ENCODE measurements at regions not wholly inside any gene's neighbourhood (a gene's known extent, or its start where the extent isn't known, plus 50 kb on each side); places are given as distances from the start of the nearest gene placed in this dataset.

DNA sequence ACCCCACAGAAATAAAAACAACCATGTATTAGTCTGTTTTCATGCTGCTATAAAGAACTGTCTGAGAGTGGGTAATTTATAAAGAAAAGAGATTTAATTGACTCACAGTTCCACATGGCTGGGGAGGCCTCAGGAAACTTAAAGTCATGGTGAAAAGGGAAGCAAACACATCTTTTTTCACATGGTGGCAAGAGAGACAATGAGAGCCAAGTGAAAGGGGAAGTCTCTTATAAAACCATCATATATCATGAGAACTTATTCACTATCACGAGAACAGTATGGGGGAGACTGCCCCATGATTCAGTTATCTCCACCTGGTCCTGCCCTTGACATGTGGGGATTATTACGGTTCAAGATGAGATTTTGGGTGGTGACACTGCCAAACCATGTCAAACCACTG lies 141.5 kb downstream of the ZMAT3 start:
- peaks cover 0 to 30% (median 24%) of the 10 kb centered on the region in 5 donors for H3K9me3 ChIP-seq (ENCODE audit: control insufficient read depth in 5 of 5, low read length in 5 of 5)
- no peak overlapping the region for H3K9ac ChIP-seq (ENCODE audit: low read length in 5 of 5)
- H3K4me1 ChIP-seq (ENCODE audit: control insufficient read depth in 5 of 5, insufficient read depth in 5 of 5, low read length in 5 of 5): no peaks in the 10 kb centered on the region

DNA sequence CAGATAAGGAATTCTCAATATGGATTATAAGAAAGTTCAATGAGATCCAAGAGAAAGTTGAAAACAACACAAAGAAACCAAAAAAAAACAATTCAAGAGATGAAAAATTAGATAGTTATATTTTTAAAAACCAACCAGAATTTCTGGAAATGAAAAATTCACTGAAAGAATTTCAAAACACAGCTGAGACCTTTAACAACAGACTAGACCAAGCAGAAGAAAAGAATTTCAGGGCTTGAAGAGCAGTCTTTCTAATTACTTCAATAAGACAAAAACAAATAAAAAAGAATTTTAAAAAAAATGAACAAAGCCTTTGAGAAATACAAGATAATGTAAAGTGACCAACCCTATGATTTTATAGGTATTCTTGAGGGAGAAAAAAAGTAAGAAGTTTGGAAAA lies 155.4 kb downstream of the ZMAT3 start:
- H3K27me3 ChIP-seq (ENCODE audit: control insufficient read depth in 5 of 5, insufficient read depth in 4 of 5, low read length in 5 of 5): no peaks in the 10 kb centered on the region
- H3K4me3 ChIP-seq (ENCODE audit: low read depth in 1 of 5, low read length in 5 of 5): no peak overlapping the region
- H3K9ac ChIP-seq (ENCODE audit: low read length in 5 of 5): no peak overlapping the region
- no peak overlapping the region for H3K27ac ChIP-seq (ENCODE audit: low read depth, low read length)
- no peaks in the 10 kb centered on the region for H3K4me1 ChIP-seq (ENCODE audit: control insufficient read depth in 5 of 5, insufficient read depth in 5 of 5, low read length in 5 of 5)
- H3K9me3 ChIP-seq (ENCODE audit: control insufficient read depth in 5 of 5, low read length in 5 of 5): peaks cover 3 to 16% (median 14%) of the 10 kb centered on the region in 5 donors
- H3K36me3 ChIP-seq (ENCODE audit: control insufficient read depth in 5 of 5, insufficient read depth in 5 of 5, low read length in 5 of 5): no peaks in the 10 kb centered on the region

More for the DNA sequence above, 141.5 kb downstream of the ZMAT3 start:
- Histone ChIP-seq H3K27ac (ENCODE audit: low read depth, low read length) (no peak overlapping the region), H3K36me3 (ENCODE audit: control insufficient read depth in 5 of 5, insufficient read depth in 5 of 5, low read length in 5 of 5) (no peaks in the 10 kb centered on the region), H3K4me3 (ENCODE audit: low read depth in 1 of 5, low read length in 5 of 5) (no peak overlapping the region), H3K27me3 (ENCODE audit: control insufficient read depth in 5 of 5, insufficient read depth in 4 of 5, low read length in 5 of 5) (no peaks in the 10 kb centered on the region)

DNA sequence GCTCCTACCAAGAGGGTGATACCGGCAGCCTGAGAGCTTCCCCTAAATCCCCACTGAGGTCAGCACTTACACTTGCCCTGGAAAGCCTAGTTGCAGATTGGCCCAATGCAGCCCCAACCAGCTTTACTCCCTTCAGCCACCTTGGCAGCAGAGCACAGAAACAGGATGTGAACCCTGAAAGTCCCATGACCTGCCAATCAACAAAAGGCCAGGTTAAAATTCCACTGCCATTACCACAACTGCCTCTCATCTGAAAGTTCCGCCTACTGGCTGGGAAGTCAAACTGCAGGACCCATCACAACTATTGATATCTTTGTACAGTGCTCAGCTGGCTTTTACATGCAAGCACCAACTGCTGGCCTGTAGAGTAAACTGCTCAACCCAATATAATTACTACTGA lies 156.2 kb downstream of the ZMAT3 start:
- Histone ChIP-seq H3K9ac (ENCODE audit: low read length in 5 of 5) (no peak overlapping the region), H3K27ac (ENCODE audit: low read depth, low read length) (no peak overlapping the region), H3K4me1 (ENCODE audit: control insufficient read depth in 5 of 5, insufficient read depth in 5 of 5, low read length in 5 of 5) (no peaks in the 10 kb centered on the region), H3K4me3 (ENCODE audit: low read depth in 1 of 5, low read length in 5 of 5) (no peak overlapping the region), H3K9me3 (ENCODE audit: control insufficient read depth in 5 of 5, low read length in 5 of 5) (peaks cover 3 to 16% (median 14%) of the 10 kb centered on the region in 5 donors), H3K36me3 (ENCODE audit: control insufficient read depth in 5 of 5, insufficient read depth in 5 of 5, low read length in 5 of 5) (no peaks in the 10 kb centered on the region), H3K27me3 (ENCODE audit: control insufficient read depth in 5 of 5, insufficient read depth in 4 of 5, low read length in 5 of 5) (no peaks in the 10 kb centered on the region)

DNA sequence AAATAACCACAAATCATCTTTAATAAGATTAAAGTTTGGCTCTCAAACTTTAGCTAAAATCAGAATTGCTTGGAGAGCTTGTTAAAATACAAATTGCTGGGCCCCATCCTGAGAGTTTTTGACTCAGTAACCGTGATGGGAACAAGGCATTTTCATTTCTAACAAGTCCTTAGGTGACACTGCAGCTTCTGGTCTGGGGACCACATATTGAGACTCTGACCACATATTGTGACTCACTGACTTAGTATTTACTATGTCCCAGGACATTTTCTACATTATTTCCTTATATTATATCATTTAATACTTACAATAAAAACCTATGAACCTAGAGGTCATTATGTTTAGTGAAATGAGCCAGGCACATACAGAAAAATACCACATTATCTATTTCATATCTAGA lies 164.5 kb downstream of the ZMAT3 start:
- H3K9ac ChIP-seq (ENCODE audit: low read length in 5 of 5): no peak overlapping the region
- H3K4me3 ChIP-seq (ENCODE audit: low read depth in 1 of 5, low read length in 5 of 5): no peak overlapping the region
- H3K27ac ChIP-seq (ENCODE audit: low read depth, low read length): no peak overlapping the region
- H3K36me3 ChIP-seq (ENCODE audit: control insufficient read depth in 5 of 5, insufficient read depth in 5 of 5, low read length in 5 of 5): no peaks in the 10 kb centered on the region
- no peaks in the 10 kb centered on the region for H3K4me1 ChIP-seq (ENCODE audit: control insufficient read depth in 5 of 5, insufficient read depth in 5 of 5, low read length in 5 of 5)
- peaks cover 0 to 4% (median 0%) of the 10 kb centered on the region in 5 donors for H3K9me3 ChIP-seq (ENCODE audit: control insufficient read depth in 5 of 5, low read length in 5 of 5)
- H3K27me3 ChIP-seq (ENCODE audit: control insufficient read depth in 5 of 5, insufficient read depth in 4 of 5, low read length in 5 of 5): no peaks in the 10 kb centered on the region

DNA sequence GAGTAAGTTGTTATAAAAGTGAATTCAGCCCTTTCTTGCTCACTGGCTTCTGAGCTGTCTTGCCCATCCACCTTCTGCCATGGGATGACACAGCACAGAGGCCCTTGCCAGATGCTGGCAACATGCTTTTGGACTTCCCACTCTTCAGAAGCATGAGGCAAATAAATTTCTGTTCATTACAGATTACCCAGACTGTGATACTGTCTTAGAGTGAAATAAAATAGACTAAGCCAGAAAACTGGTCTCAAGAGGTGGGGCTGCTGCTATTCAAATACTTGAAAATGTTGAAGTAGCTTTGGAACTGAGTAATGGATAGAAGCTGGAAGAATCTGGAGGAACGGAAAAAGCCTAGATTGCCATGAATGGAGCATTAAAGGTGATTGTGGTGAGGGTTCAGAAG lies 170.4 kb downstream of the ZMAT3 start:
- Histone ChIP-seq H3K4me1 (ENCODE audit: control insufficient read depth in 5 of 5, insufficient read depth in 5 of 5, low read length in 5 of 5) (no peaks in the 10 kb centered on the region), H3K9me3 (ENCODE audit: control insufficient read depth in 5 of 5, low read length in 5 of 5) (peaks cover 0 to 4% (median 0%) of the 10 kb centered on the region in 5 donors), H3K36me3 (ENCODE audit: control insufficient read depth in 5 of 5, insufficient read depth in 5 of 5, low read length in 5 of 5) (no peaks in the 10 kb centered on the region), H3K9ac (ENCODE audit: low read length in 5 of 5) (no peak overlapping the region), H3K4me3 (ENCODE audit: low read depth in 1 of 5, low read length in 5 of 5) (no peak overlapping the region), H3K27ac (ENCODE audit: low read depth, low read length) (no peak overlapping the region), H3K27me3 (ENCODE audit: control insufficient read depth in 5 of 5, insufficient read depth in 4 of 5, low read length in 5 of 5) (no peaks in the 10 kb centered on the region)

DNA sequence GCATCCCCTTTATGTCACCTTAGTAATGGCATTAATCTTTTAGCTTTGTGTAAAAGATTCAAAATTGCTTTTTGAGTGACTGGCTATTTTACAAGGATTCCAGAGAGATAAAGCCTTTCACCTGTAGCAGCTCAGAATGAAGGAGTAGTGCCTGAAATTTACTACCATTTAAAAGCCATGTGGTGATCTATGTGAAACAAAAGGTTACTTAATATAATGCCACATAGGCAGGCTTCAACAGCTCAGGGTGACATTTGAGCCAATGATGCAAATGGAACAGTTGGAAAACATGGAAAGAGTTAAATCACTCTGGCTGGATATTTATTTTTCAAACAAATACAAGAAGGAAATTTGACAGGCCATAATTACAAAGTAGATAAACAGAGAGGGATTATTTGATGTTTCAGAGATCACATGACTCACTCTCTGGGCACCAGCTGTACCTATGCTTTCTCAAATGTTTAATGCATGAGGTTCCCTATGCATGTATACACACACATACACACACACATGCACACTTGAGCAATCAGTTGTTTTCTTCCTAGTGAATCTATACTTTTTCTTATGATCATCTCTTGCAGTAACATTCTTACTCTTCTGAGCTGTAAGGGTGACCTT lies 171.5 kb downstream of the ZMAT3 start:
- H3K36me3 ChIP-seq (ENCODE audit: control insufficient read depth in 5 of 5, insufficient read depth in 5 of 5, low read length in 5 of 5): no peaks in the 10 kb centered on the region
- no peak overlapping the region for H3K27ac ChIP-seq (ENCODE audit: low read depth, low read length)
- no peaks in the 10 kb centered on the region for H3K4me1 ChIP-seq (ENCODE audit: control insufficient read depth in 5 of 5, insufficient read depth in 5 of 5, low read length in 5 of 5)
- no peaks in the 10 kb centered on the region for H3K27me3 ChIP-seq (ENCODE audit: control insufficient read depth in 5 of 5, insufficient read depth in 4 of 5, low read length in 5 of 5)
- H3K9ac ChIP-seq (ENCODE audit: low read length in 5 of 5): no peak overlapping the region
- no peak overlapping the region for H3K4me3 ChIP-seq (ENCODE audit: low read depth in 1 of 5, low read length in 5 of 5)
- peaks cover 0 to 4% (median 0%) of the 10 kb centered on the region in 5 donors for H3K9me3 ChIP-seq (ENCODE audit: control insufficient read depth in 5 of 5, low read length in 5 of 5)

DNA sequence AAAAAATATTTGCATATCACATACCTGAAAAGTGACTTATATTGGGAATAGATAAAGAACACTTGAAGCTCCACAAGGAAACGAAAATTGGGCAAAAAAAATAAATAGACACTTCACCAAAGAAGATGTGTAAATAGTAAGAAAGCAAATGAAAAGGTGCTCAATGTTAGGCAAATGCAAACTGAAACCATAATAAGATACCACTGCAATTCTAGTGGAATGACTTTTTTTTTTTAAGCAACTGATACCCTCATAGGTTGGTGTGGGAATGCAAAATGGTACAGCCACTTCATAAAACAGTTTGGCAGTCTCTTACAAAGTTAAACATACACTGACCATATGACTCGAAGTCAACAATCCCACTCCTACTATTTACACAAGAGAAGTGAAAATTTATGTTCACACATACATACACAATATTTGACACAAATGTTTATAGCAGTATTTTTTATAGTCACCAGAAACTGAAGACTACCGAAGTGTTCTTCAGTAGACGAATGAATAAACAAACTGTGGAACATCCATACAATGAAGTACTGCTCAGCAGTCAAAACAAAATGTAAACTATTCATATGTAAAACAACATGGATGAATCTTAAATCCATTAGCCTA lies 176.3 kb downstream of the ZMAT3 start:
- Histone ChIP-seq H3K27me3 (ENCODE audit: control insufficient read depth in 5 of 5, insufficient read depth in 4 of 5, low read length in 5 of 5) (no peaks in the 10 kb centered on the region), H3K27ac (ENCODE audit: low read depth, low read length) (no peak overlapping the region), H3K36me3 (ENCODE audit: control insufficient read depth in 5 of 5, insufficient read depth in 5 of 5, low read length in 5 of 5) (peaks cover 0 to 4% (median 0%) of the 10 kb centered on the region in 5 donors), H3K4me1 (ENCODE audit: control insufficient read depth in 5 of 5, insufficient read depth in 5 of 5, low read length in 5 of 5) (no peaks in the 10 kb centered on the region), H3K9ac (ENCODE audit: low read length in 5 of 5) (no peak overlapping the region), H3K4me3 (ENCODE audit: low read depth in 1 of 5, low read length in 5 of 5) (no peak overlapping the region), H3K9me3 (ENCODE audit: control insufficient read depth in 5 of 5, low read length in 5 of 5) (peaks cover 0 to 9% (median 3%) of the 10 kb centered on the region in 5 donors)

Data from subcutaneous abdominal adipose tissue (tissue), 5 donors.